Subcutaneous abdominal adipose tissue (tissue), 5 donors: ENCODE measurements at regions not wholly inside any gene's neighbourhood (a gene's known extent, or its start where the extent isn't known, plus 50 kb on each side); places are given as distances from the start of the nearest gene placed in this dataset.

Source experiments
- H3K27ac ChIP-seq: one replicate; pipeline ENCODE4 v1.7.0; 2013; ENCODE audit warnings: low read depth, mild to moderate bottlenecking, inconsistent platforms, low read length, moderate library complexity
- H3K27me3 ChIP-seq, 5 donors: one replicate each; pipeline ENCODE4 v1.7.0; 2013; ENCODE audit warnings: low read length in 5 of 5, inconsistent platforms in 1 of 5; ENCODE audit not compliant: control insufficient read depth in 5 of 5, insufficient read depth in 4 of 5
- H3K36me3 ChIP-seq, 5 donors: one replicate each; pipeline ENCODE4 v1.7.0; 2013; ENCODE audit warnings: low read length in 5 of 5; ENCODE audit not compliant: control insufficient read depth in 5 of 5, insufficient read depth in 5 of 5
- H3K4me1 ChIP-seq, 5 donors: one replicate each; pipeline ENCODE4 v1.7.0; 2013; ENCODE audit warnings: low read length in 5 of 5, mild to moderate bottlenecking in 3 of 5, moderate library complexity in 1 of 5; ENCODE audit not compliant: control insufficient read depth in 5 of 5, insufficient read depth in 5 of 5
- H3K4me3 ChIP-seq, 5 donors: one replicate each; pipeline ENCODE4 v1.7.0; 2013; ENCODE audit warnings: low read length in 5 of 5, low read depth in 1 of 5
- H3K9ac ChIP-seq, 5 donors: one replicate each; pipeline ENCODE4 v1.7.0; 2013; ENCODE audit warnings: low read length in 5 of 5, mild to moderate bottlenecking in 4 of 5, moderate library complexity in 3 of 5
- H3K9me3 ChIP-seq, 5 donors: one replicate each; pipeline ENCODE4 v1.7.0; 2013; ENCODE audit warnings: low read length in 5 of 5; ENCODE audit not compliant: control insufficient read depth in 5 of 5
- donor health status: healthy.
- donor health status: healthy.
- donor health status: healthy.
- donor health status: healthy.
- donor health status: healthy.

- Histone ChIP-seq H3K27ac (no peak overlapping the region), H3K4me1 (peaks cover 0 to 7% (median 4%) of the 10 kb centered on the region in 5 donors), H3K9ac (no peak overlapping the region), H3K36me3 (no peaks in the 10 kb centered on the region), H3K9me3 (no peaks in the 10 kb centered on the region), H3K27me3 (no peaks in the 10 kb centered on the region), H3K4me3 (no peak overlapping the region)
Observed at GRCh38 chr10:31121757-31122577, 90.3 kb upstream of the ZNF438 start.

GRCh38 chr10:31123946-31124345, 92.3 kb upstream of the ZNF438 start:
- Histone ChIP-seq H3K36me3 (no peaks in the 10 kb centered on the region), H3K9me3 (no peaks in the 10 kb centered on the region), H3K4me3 (no peak overlapping the region), H3K9ac (no peak overlapping the region), H3K4me1 (peaks cover 0 to 7% (median 4%) of the 10 kb centered on the region in 5 donors), H3K27ac (no peak overlapping the region), H3K27me3 (no peaks in the 10 kb centered on the region)

- Histone ChIP-seq H3K9me3 (no peaks in the 10 kb centered on the region), H3K27me3 (no peaks in the 10 kb centered on the region), H3K4me1 (peaks cover 2 to 8% (median 6%) of the 10 kb centered on the region in 5 donors), H3K36me3 (no peaks in the 10 kb centered on the region), H3K9ac (no peak overlapping the region), H3K4me3 (no peak overlapping the region), H3K27ac (no peak overlapping the region)
Observed at GRCh38 chr10:31124852-31125251, 93.2 kb upstream of the ZNF438 start.

- H3K27me3 ChIP-seq: no peaks in the 10 kb centered on the region
- peaks cover 2 to 8% (median 6%) of the 10 kb centered on the region in 5 donors for H3K4me1 ChIP-seq
- H3K27ac ChIP-seq: no peak overlapping the region
- H3K4me3 ChIP-seq: no peak overlapping the region
- no peaks in the 10 kb centered on the region for H3K36me3 ChIP-seq
- H3K9ac ChIP-seq: no peak overlapping the region
- H3K9me3 ChIP-seq: no peaks in the 10 kb centered on the region
Observed at GRCh38 chr10:31125789-31126188, 94.1 kb upstream of the ZNF438 start.

- peaks cover 0 to 6% (median 2%) of the 10 kb centered on the region in 5 donors for H3K4me1 ChIP-seq
- H3K27me3 ChIP-seq: no peaks in the 10 kb centered on the region
- no peak overlapping the region for H3K4me3 ChIP-seq
- H3K27ac ChIP-seq: no peak overlapping the region
- no peak overlapping the region for H3K9ac ChIP-seq
- no peaks in the 10 kb centered on the region for H3K9me3 ChIP-seq
- H3K36me3 ChIP-seq: no peaks in the 10 kb centered on the region
Observed at GRCh38 chr10:31126593-31126992, 94.9 kb upstream of the ZNF438 start.

DNA sequence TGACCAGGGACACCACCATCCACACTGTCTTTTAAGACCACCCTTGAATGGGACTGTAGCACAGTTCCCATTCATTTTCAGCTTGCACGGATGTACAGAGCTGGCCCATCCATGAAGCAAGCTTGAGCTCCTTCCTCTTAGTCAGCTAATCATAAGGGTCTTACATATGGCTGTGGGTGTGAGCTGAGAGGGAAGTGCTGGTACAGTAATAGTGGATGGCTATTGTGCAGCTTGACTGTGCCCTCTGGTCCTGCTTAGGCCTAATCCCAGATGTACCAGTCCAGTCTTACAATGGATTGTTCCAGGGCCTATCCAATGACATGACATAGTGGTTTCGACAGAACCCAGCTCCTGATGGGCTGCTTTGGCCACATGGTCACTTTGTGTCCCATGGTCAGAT, 96.9 kb upstream of the ZNF438 start:
- no peaks in the 10 kb centered on the region for H3K27me3 ChIP-seq
- no peaks in the 10 kb centered on the region for H3K36me3 ChIP-seq
- H3K9ac ChIP-seq: no peak overlapping the region
- H3K4me3 ChIP-seq: no peak overlapping the region
- H3K9me3 ChIP-seq: no peaks in the 10 kb centered on the region
- H3K4me1 ChIP-seq: peaks cover 3 to 13% (median 6%) of the 10 kb centered on the region in 5 donors
- no peak overlapping the region for H3K27ac ChIP-seq

DNA sequence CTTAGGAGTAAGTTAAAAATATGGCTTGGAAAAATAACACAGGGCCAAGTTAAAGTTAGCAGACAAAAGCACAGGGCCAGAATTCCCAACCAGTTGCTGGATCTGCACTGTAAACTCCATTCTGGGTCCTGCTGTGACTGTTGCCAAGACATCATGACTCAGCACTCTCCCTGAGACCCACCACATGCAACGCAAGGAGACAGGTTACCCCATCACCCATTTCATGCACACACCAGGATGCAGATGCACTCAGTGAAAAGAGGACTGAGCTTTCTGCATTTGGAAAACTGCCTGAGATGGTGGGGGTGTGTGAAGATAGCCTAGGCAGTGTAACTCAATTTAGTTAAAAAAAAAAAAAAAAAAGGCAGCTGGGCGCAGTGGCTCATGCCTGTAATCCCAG, 97.6 kb upstream of the ZNF438 start:
- Histone ChIP-seq H3K9ac (no peak overlapping the region), H3K27ac (no peak overlapping the region), H3K9me3 (no peaks in the 10 kb centered on the region), H3K4me1 (peaks cover 3 to 15% (median 8%) of the 10 kb centered on the region in 5 donors), H3K27me3 (no peaks in the 10 kb centered on the region), H3K4me3 (no peak overlapping the region), H3K36me3 (no peaks in the 10 kb centered on the region)

GRCh38 chr10:31129880-31130405, 98.3 kb upstream of the ZNF438 start:
- Histone ChIP-seq H3K4me1 (peaks cover 5 to 22% (median 14%) of the 10 kb centered on the region in 5 donors), H3K4me3 (no peak overlapping the region), H3K36me3 (no peaks in the 10 kb centered on the region), H3K9me3 (no peaks in the 10 kb centered on the region), H3K9ac (no peak overlapping the region), H3K27ac (peak overlapping the region; percentile 23), H3K27me3 (no peaks in the 10 kb centered on the region)

- H3K27ac ChIP-seq: peak overlapping the region; percentile 23
- H3K4me1 ChIP-seq: peaks cover 5 to 26% (median 19%) of the 10 kb centered on the region in 5 donors
- no peaks in the 10 kb centered on the region for H3K27me3 ChIP-seq
- no peak overlapping the region for H3K4me3 ChIP-seq
- H3K9ac ChIP-seq: no peak overlapping the region
- no peaks in the 10 kb centered on the region for H3K36me3 ChIP-seq
- no peaks in the 10 kb centered on the region for H3K9me3 ChIP-seq
Observed at GRCh38 chr10:31130406-31130805, 98.7 kb upstream of the ZNF438 start.

DNA sequence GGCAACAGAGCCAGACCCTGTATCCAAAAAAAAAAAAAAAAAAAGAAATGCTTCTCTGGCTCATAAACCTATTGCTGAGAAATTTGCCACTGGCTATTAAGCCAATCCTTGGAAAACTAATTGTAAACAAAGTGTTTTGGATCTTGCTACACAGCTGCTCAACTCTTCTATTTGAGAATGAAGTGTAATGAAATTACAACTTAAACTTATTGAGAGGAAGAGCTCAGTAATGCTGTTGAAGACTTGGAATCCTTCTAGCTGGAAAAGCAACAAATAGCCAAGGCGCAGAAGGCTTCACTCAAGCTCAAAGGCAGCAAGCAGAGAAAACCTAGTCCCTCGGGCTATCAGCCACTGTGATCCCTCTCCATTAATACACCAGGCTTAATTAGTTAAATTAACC, 99.6 kb upstream of the ZNF438 start:
- Histone ChIP-seq H3K9me3 (no peaks in the 10 kb centered on the region), H3K36me3 (no peaks in the 10 kb centered on the region), H3K4me1 (peaks cover 5 to 26% (median 20%) of the 10 kb centered on the region in 5 donors), H3K27me3 (no peaks in the 10 kb centered on the region), H3K27ac (no peak overlapping the region), H3K4me3 (no peak overlapping the region), H3K9ac (no peak overlapping the region)
